ENCODE measurements at regions not wholly inside any gene's neighbourhood (a gene's known extent, or its start where the extent isn't known, plus 50 kb on each side); places are given as distances from the start of the nearest gene placed in this dataset.

- FAIRE-seq: no peak
- no peak for DNase-seq (ENCODE audit: insufficient read length, low spot score)
- no peak for TF ChIP-seq CTCF (IDR thresholded peaks at IDR 0.05; ENCODE audit: insufficient read depth, missing control alignments)
Observed at GRCh38 chr15:31526916-31527690, 200.5 kb downstream of the KLF13 start.

GRCh38 chr15:31528846-31529245 lies 202.2 kb downstream of the KLF13 start:
- no peak for TF ChIP-seq CTCF (IDR thresholded peaks at IDR 0.05; ENCODE audit: insufficient read depth, missing control alignments)
- DNase-seq (ENCODE audit: insufficient read length, low spot score) (no peak), FAIRE-seq (no peak)

- no peak for TF ChIP-seq CTCF (IDR thresholded peaks at IDR 0.05; ENCODE audit: insufficient read depth, missing control alignments)
- FAIRE-seq (no peak), DNase-seq (ENCODE audit: insufficient read length, low spot score) (no peak)
Observed at GRCh38 chr15:31537770-31538592, 211.3 kb downstream of the KLF13 start.

GRCh38 chr15:31540633-31541032 lies 214.0 kb downstream of the KLF13 start:
- FAIRE-seq (no peak), DNase-seq (ENCODE audit: insufficient read length, low spot score) (no peak)
- TF ChIP-seq CTCF (IDR thresholded peaks at IDR 0.05; ENCODE audit: insufficient read depth, missing control alignments): no peak

- no peak for TF ChIP-seq CTCF (IDR thresholded peaks at IDR 0.05; ENCODE audit: insufficient read depth, missing control alignments)
- FAIRE-seq: no peak
- DNase-seq (ENCODE audit: insufficient read length, low spot score): no peak
Observed at GRCh38 chr15:31544361-31544760, 217.7 kb downstream of the KLF13 start.

GRCh38 chr15:31545257-31545656 lies 218.6 kb downstream of the KLF13 start:
- no peak for TF ChIP-seq CTCF (IDR thresholded peaks at IDR 0.05; ENCODE audit: insufficient read depth, missing control alignments)
- FAIRE-seq: no peak

More at GRCh38 chr15:31545257-31545656, 218.6 kb downstream of the KLF13 start:
- no peak for DNase-seq (ENCODE audit: insufficient read length, low spot score)
